SU-DHL-6 (cell line): ENCODE measurements at regions not wholly inside any gene's neighbourhood (a gene's known extent, or its start where the extent isn't known, plus 50 kb on each side); places are given as distances from the start of the nearest gene placed in this dataset.

Experiments used
- H2AFZ ChIP-seq: fragments of 200-600 bp; sonication (generic); 2 replicates; pipeline ENCODE4 v1.6.1; 2014; ENCODE audit warnings: low read depth, mild to moderate bottlenecking, moderate library complexity, mixed read lengths, antibody characterized with exemption, low read length; ENCODE audit not compliant: severe bottlenecking
- H3F3A ChIP-seq: fragments of 200-600 bp; shearing (Covaris generic); 2 replicates; pipeline ENCODE4 v1.6.0; 2016; ENCODE audit warnings: antibody characterized with exemption, mild to moderate bottlenecking; ENCODE audit not compliant: insufficient read depth
- H3K27ac ChIP-seq: fragments of 200-600 bp; sonication (generic); 2 replicates; pipeline ENCODE4 v1.5.1; 2016; ENCODE audit warnings: low read depth, mild to moderate bottlenecking, low read length, moderate library complexity, mixed read lengths
- H3K27me3 ChIP-seq: fragments of 200-600 bp; sonication (generic), shearing (Covaris generic); 2 replicates; pipeline ENCODE4 v1.6.0; 2014; ENCODE audit warnings: mild to moderate bottlenecking, low read length
- H3K36me3 ChIP-seq: fragments of 200-600 bp; sonication (generic); 2 replicates; pipeline ENCODE4 v1.6.1; 2014; ENCODE audit warnings: mild to moderate bottlenecking, low read length, mixed read lengths
- H3K4me2 ChIP-seq: fragments of 300-600, 200-600 bp; shearing (Covaris generic), sonication (generic); 2 replicates; pipeline ENCODE4 v1.6.0; 2014; ENCODE audit warnings: low read length, low read depth, mild to moderate bottlenecking; ENCODE audit not compliant: poor library complexity, severe bottlenecking
- H3K4me3 ChIP-seq: fragments of 200-600 bp; sonication (generic); 2 replicates; pipeline ENCODE4 v1.5.1; 2014; ENCODE audit warnings: antibody characterized with exemption, low read length, mild to moderate bottlenecking, mixed read lengths; ENCODE audit not compliant: insufficient read depth, poor library complexity, severe bottlenecking
- H3K79me2 ChIP-seq: fragments of 200-600 bp; sonication (generic); 2 replicates; pipeline ENCODE4 v1.6.1; 2014; ENCODE audit warnings: mild to moderate bottlenecking, low read length, moderate library complexity; ENCODE audit not compliant: insufficient read depth
- H3K9ac ChIP-seq: fragments of 200-600 bp; sonication (generic); 2 replicates; pipeline ENCODE4 v1.7.0; 2014; ENCODE audit warnings: mild to moderate bottlenecking, low read length
- H3K9me2 ChIP-seq: fragments of 200-600 bp; sonication (generic); replicated peaks from 2 replicates; pipeline ENCODE4 v1.6.1; 2014; ENCODE audit warnings: low read length; ENCODE audit not compliant: insufficient read depth
- H3K9me3 ChIP-seq: fragments of 200-600 bp; sonication (generic); 2 replicates; pipeline ENCODE4 v1.6.1; 2014; ENCODE audit warnings: low read length, mixed read lengths; ENCODE audit not compliant: insufficient read depth
- H4K20me1 ChIP-seq: fragments of 200-600 bp; sonication (generic); 2 replicates; pipeline ENCODE4 v1.6.1; 2014; ENCODE audit warnings: low read depth, mild to moderate bottlenecking, antibody characterized with exemption, low read length, moderate library complexity, mixed read lengths
- EZH2phosphoT487 ChIP-seq: fragments of 200-600 bp; sonication (generic), shearing (Covaris generic); conservative IDR thresholded peaks from 2 replicates; pipeline ENCODE4 v1.6.1; 2018; ENCODE audit warnings: mild to moderate bottlenecking, antibody characterized with exemption, low read length, moderate library complexity, mixed read lengths
- TF ChIP-seq, protein P1 (sequence below): fragments of 200-600 bp; sonication (generic); IDR thresholded peaks from one replicate; pipeline ENCODE4 v1.5.1; 2017; ENCODE audit warnings: antibody characterized with exemption, mild to moderate bottlenecking, low read length, moderate library complexity; ENCODE audit not compliant: insufficient read depth, poor library complexity, severe bottlenecking

DNA sequence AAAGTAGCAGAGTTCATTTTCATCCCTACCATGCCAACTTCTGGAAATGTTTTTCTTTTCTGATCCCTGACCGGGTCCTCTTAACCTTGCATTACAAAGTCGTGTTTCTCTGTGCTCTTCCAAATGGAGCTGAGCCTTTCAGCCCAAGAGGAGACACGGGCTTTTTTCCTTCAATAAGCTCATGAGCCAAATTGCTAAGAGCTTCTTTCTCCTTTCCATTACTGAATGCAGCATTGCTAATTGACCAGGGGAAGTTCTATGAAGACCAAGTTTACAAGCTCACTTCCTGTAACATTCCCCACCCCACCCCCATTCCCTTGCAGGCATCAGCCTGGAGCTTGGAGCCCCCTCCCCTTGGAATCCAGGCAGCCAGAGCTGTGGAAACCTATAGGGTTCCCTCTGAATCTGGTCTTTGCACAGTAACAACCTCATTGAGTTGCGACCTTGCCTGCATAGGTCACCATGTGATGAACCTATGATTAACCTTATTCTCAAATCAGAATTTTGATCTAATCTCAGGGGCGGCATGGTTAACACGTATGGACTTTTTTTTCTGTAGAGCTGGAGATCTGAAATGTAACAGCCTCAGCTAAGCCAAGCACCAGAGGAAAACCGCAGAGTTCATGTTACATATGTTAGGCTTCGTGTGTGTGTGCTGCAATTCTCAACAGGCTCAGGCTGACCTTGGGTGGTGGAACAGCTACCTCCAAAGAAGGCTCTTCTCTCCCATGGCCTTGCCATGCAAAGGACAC lies 395.7 kb upstream of the ZNF462 start:
- Histone ChIP-seq H3K27ac (no peak overlapping the region), H3K79me2 (no peaks in the 10 kb centered on the region), H2AFZ (no peak overlapping the region)

DNA sequence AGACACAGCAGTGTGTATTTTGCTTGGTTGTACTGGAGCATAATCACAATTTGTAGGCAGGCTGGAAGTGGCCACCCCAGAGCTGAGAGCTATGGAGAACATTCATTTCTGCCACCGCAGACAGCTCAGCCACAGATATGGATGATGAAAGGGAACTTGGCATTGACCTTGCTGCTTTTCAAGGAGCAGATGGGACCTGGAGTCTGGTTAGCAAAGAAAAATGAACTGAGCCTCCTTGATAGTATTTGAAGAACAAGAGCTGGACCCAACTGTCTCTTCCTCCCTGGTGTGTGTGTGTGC lies 395.2 kb upstream of the ZNF462 start:
- Histone ChIP-seq H3K27me3 (no peaks in the 10 kb centered on the region), H3K79me2 (no peaks in the 10 kb centered on the region), H3F3A (no peaks in the 10 kb centered on the region), H3K36me3 (no peaks in the 10 kb centered on the region), H2AFZ (no peak overlapping the region), H4K20me1 (no peaks in the 10 kb centered on the region), H3K4me3 (no peak overlapping the region), H3K9me3 (no peaks in the 10 kb centered on the region), H3K4me2 (no peak overlapping the region), H3K27ac (no peak overlapping the region), H3K9me2 (no peaks in the 10 kb centered on the region), H3K9ac (no peak overlapping the region)
- TF ChIP-seq, protein P1, sequence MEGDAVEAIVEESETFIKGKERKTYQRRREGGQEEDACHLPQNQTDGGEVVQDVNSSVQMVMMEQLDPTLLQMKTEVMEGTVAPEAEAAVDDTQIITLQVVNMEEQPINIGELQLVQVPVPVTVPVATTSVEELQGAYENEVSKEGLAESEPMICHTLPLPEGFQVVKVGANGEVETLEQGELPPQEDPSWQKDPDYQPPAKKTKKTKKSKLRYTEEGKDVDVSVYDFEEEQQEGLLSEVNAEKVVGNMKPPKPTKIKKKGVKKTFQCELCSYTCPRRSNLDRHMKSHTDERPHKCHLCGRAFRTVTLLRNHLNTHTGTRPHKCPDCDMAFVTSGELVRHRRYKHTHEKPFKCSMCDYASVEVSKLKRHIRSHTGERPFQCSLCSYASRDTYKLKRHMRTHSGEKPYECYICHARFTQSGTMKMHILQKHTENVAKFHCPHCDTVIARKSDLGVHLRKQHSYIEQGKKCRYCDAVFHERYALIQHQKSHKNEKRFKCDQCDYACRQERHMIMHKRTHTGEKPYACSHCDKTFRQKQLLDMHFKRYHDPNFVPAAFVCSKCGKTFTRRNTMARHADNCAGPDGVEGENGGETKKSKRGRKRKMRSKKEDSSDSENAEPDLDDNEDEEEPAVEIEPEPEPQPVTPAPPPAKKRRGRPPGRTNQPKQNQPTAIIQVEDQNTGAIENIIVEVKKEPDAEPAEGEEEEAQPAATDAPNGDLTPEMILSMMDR, result no peak
- no peak for TF ChIP-seq EZH2phosphoT487

More for the DNA sequence above, 395.7 kb upstream of the ZNF462 start:
- Histone ChIP-seq H4K20me1 (no peaks in the 10 kb centered on the region), H3K9ac (no peak overlapping the region), H3K27me3 (no peaks in the 10 kb centered on the region), H3F3A (no peaks in the 10 kb centered on the region), H3K9me3 (no peaks in the 10 kb centered on the region), H3K9me2 (no peaks in the 10 kb centered on the region), H3K4me3 (no peak overlapping the region), H3K36me3 (no peaks in the 10 kb centered on the region), H3K4me2 (no peak overlapping the region)
- TF ChIP-seq, protein P1, result no peak
- TF ChIP-seq EZH2phosphoT487, result no peak

DNA sequence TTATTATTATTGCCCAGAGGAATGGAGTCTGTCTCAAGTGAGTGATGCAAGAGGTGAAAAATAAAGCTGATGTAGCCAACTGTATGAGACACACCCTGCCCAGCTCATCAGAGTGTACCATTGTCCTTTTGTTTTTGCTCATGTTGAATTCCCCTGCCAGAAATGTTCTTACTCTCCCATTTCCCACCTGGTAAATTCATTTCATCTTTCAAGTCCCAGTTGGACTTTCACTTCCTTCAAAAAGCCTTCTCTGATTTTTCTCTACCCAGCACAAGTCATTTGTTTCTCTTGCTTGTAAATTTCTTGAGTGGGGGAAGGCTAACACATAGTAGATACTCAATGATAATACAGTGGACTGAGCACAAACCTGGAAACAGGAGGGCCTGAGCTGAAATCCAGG lies 394.5 kb upstream of the ZNF462 start:
- no peaks in the 10 kb centered on the region for H3K27me3 ChIP-seq
- no peaks in the 10 kb centered on the region for H3K9me3 ChIP-seq
- TF ChIP-seq, protein P1, result no peak
- no peak for TF ChIP-seq EZH2phosphoT487
- H4K20me1 ChIP-seq, result no peaks in the 10 kb centered on the region
- H3K27ac ChIP-seq, result no peak overlapping the region
- H3F3A ChIP-seq, result no peaks in the 10 kb centered on the region
- no peaks in the 10 kb centered on the region for H3K36me3 ChIP-seq
- H2AFZ ChIP-seq, result no peak overlapping the region
- H3K79me2 ChIP-seq, result no peaks in the 10 kb centered on the region
- no peak overlapping the region for H3K4me2 ChIP-seq
- no peak overlapping the region for H3K9ac ChIP-seq
- no peaks in the 10 kb centered on the region for H3K9me2 ChIP-seq
- no peak overlapping the region for H3K4me3 ChIP-seq
